GM21825 (cell line): ENCODE measurements at regions not wholly inside any gene's neighbourhood (a gene's known extent, or its start where the extent isn't known, plus 50 kb on each side); places are given as distances from the start of the nearest gene placed in this dataset.

Experiments
- ATAC-seq: cut with Tn5 transposase; IDR thresholded peaks from one replicate; pipeline ENCODE4 v1.9.1; 2021; ENCODE audit warnings: mild to moderate bottlenecking, moderate library complexity; ENCODE audit not compliant: unreplicated experiment

GRCh38 chr3:105923140-105923539 lies 54.3 kb upstream of the CBLB start:
- ATAC-seq, result no peak

DNA sequence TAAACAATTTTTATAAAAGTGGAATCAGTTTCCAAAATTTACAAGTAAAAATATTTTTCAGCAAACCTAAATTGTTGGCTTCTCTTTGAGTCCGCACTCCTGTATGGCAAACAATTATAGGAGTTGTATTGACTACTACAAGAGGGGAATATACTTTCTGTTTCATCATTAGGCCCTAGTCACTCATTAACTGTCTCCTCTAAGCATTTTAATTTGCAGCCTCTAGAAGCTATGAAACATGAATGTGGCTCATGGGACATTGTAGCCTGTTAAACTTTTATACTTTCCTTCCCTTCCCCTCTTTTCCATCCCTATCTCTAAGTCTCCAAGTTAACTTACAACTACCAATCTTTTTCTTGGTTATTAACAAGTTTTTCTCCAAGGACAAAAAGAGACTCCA lies 58.9 kb upstream of the CBLB start:
- no peak for ATAC-seq

GRCh38 chr3:105930733-105931132 lies 61.9 kb upstream of the CBLB start:
- no peak for ATAC-seq

- no peak for ATAC-seq
Measured at GRCh38 chr3:105931500-105931899, 62.7 kb upstream of the CBLB start.

- no peak for ATAC-seq
Measured at GRCh38 chr3:105933871-105934270, 65.1 kb upstream of the CBLB start.

GRCh38 chr3:105938101-105938500 lies 69.3 kb upstream of the CBLB start:
- no peak for ATAC-seq

GRCh38 chr3:105938806-105939205 lies 70.0 kb upstream of the CBLB start:
- ATAC-seq, result no peak

DNA sequence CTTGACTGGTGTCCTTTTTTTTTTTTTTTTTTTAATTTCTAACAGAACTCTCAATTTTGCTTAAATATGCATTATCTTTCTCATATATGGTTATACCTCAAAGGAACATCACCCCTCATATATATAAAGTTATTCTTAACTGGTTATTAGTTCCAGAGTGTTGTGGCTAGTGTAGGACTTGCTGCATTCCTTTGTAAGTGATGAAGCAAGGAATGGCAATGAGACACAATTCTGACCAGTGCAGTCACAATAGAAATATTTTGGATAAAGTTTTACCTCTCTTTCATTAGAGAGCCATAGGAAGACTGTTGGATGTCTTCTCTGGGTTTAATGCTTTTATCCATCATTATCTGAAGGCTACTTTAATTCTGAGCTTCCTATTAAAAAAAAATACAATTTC lies 75.5 kb upstream of the CBLB start:
- ATAC-seq, result no peak

GRCh38 chr3:105944721-105945120 lies 75.9 kb upstream of the CBLB start:
- ATAC-seq, result no peak

GRCh38 chr3:105948101-105948500 lies 79.3 kb upstream of the CBLB start:
- ATAC-seq, result no peak

- ATAC-seq, result no peak
Measured at GRCh38 chr3:105950881-105951600, 82.2 kb upstream of the CBLB start.

GRCh38 chr3:105953831-105954230 lies 85.0 kb upstream of the CBLB start:
- ATAC-seq, result no peak

- no peak for ATAC-seq
Measured at GRCh38 chr3:105956306-105956705, 87.5 kb upstream of the CBLB start.

DNA sequence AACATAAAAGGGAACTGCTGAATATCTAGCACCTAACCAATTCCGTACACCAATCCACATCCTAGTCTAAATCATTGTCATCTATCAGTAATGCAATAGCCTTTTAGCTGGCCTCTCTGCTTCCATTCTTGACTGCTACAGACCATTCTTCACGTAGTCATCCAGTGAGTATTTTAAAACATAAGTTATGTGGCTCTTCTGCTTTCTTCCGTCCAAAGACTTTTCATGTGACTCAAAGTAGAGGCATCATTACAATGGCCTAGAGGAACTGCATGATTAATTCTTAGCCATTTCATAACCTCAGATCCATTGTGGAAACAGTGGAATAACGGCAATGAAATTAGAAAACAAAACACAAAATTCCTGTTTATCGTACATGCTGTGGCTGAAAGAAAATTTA lies 88.9 kb upstream of the CBLB start:
- no peak for ATAC-seq

GRCh38 chr3:105958237-105959000 lies 89.6 kb upstream of the CBLB start:
- no peak for ATAC-seq

- no peak for ATAC-seq
Measured at GRCh38 chr3:105959851-105960250, 91.0 kb upstream of the CBLB start.

DNA sequence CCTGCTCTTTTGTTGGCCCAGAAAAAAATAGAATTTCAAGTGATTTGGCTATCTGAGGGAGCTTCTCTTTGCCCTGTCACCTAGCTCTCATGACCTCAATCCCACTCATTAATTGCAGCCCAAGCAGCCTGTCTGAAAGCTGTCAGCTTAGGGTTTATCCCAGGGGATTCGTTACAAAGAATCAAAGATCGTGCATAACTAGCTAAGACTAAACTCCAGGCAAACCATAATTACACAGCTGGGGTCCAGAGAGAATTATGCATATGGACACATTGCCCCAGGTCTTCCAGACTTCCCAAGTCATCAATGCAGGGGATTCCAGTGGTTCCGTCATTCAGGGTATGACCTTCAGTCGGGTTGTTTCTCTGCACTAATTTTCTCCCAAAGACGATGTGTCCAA lies 91.6 kb upstream of the CBLB start:
- no peak for ATAC-seq

- no peak for ATAC-seq
Measured at GRCh38 chr3:105963161-105963560, 94.3 kb upstream of the CBLB start.

GRCh38 chr3:105965384-105965783 lies 96.6 kb upstream of the CBLB start:
- no peak for ATAC-seq

DNA sequence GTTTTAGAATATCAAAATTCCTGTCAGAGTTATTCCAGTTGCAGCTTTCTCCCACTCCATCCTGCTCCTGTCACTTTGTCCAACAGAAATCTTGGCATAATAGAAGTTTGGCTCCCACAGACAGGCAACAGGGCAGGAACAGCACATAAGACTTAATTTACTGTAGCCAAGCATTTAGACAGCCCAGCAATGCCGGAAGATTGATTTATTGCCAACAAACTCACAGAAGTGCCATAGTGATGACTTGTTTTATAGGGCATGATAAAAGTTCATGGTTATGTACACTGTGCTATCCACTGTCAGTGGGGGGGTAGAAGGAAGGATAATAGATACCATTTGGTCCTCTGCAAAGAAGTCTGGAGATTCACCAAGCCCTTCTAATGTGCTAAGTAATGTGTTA lies 98.3 kb upstream of the CBLB start:
- ATAC-seq, result no peak

DNA sequence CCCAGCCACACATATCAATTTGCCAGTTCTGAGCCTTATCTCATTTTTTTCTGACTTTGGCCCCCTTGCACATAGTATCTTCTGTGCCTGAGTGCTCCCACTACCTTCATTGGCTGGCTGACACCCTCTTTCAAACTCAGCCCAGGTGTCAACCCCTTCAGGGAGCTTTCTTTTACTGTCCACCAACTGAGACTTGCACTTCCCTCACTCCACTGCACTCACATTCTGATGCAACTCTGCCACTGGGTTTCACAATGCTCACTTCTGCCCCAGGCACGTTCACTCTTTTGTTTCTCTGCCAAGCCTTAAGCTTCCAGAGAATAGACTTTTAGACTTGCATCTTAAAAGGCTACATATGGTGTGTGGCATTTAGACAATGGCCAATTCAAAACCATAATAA lies 101.5 kb upstream of the CBLB start:
- no peak for ATAC-seq

GRCh38 chr3:105972069-105972468 lies 103.3 kb upstream of the CBLB start:
- ATAC-seq, result no peak

DNA sequence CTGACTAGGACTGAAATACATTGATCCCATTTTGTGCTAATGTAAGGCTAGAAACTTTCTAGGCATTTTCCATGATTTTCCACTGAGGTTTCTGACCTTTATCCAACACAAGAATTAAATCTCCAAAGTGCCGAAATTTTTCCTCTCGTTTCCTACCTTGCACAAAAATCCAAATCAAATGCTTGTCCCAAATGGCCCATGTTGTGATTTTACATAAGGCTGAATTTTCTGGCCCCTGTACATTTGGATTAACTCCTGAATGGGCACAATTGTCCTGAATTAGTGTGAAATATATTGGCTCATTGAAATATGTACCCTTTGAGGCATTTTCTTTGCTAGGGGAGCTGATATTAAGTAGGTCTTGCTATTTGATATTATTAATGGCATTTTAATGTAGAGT lies 105.6 kb upstream of the CBLB start:
- no peak for ATAC-seq
